Hematopoietic multipotent progenitor cell treated with erythropoietin and hydrocortisone succinate and interleukin-3 and kit ligand, for 4 days (in vitro differentiated cells): ENCODE measurements at regions not wholly inside any gene's neighbourhood (a gene's known extent, or its start where the extent isn't known, plus 50 kb on each side); places are given as distances from the start of the nearest gene placed in this dataset.
"Not testable (repeated sequence)": the region's sequence is repeated elsewhere in the genome, so short reads cannot be mapped to it uniquely, and the experiment has no call there.

Source experiments
- DNase-seq: peaks from one replicate; pipeline ENCODE4 v3.0.0-alpha.2; 2015

DNA sequence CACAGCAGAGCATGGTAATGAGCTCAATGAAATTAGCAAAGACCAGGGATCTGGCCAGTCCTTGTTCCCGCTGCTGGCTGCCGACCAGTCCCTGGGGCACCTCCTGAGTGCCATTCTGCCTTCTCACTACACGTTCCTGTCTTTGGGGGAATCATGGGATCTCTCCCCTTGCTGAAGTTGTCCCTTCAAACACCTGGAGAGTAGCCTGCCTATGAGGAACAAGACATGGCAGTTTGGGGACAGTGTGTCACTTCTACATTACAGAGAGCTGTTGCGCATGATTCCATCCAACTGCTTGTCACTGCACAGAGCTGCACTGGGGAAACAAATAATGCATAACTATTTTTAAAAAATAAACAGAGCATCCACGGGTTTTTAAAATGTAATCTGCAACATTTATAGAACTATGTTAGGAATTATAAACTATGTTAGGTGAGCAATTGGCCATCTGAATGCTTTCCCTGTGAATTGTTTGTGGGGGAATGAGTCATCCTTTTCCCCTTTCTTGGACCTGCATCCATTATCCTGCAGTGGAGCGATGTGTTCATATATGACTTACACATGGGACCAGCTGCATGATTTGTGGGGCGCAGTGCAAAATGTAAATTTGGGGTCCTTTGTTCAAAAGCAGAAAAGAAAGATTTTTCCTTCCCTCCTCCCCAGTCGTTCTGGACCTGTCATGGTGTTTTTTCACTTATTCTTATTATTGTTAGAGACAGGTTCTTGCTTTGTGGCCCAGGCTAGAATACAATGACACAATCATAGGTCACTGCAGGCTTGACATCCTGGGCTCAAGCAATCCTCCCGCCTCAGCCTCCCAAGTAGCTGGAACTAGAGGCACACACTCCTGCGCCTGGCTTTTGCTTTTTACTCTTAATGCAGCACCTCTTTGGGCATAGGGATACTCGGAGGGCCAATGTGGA is 115.0 kb upstream of the TBL1X start:
- DNase-seq = no peak

DNA sequence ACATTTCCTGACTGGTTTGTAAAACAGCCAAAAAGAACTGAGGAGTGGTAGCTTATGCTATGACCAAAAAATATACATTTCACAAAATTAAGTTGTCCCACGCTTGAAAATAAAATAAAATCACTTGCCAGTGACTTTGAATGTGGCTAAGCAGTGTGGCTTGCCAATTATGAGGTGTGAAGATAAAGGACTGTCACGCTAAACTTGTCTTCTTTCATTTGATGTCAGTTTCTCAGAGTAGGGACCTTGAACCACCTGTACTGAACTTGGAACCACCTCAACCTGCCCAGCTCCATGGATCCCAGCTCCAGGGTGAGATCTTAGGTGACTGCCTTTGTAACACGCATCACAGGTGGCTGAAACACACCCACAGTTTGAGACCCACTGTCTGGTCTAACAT is 113.7 kb upstream of the TBL1X start:
- no peak for DNase-seq

DNA sequence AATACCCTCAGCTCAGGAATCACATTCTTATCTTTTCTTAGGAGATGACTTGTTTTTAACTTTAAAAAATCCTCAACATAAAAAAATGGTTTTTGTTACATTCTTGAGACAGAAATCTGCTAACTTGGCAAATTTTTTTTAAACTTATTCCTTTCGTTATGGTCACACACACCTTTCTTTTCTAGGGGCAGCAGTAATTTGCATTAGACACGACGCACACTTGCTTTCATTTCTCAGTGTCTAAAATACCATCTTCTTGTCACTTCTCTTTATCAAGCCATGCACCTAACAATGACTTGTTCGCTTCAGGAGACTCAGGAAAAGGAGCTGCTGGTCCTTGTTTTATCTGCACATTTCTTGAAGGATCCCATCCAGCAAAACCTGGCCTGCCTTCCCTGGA is 112.6 kb upstream of the TBL1X start:
- DNase-seq = no peak

DNA sequence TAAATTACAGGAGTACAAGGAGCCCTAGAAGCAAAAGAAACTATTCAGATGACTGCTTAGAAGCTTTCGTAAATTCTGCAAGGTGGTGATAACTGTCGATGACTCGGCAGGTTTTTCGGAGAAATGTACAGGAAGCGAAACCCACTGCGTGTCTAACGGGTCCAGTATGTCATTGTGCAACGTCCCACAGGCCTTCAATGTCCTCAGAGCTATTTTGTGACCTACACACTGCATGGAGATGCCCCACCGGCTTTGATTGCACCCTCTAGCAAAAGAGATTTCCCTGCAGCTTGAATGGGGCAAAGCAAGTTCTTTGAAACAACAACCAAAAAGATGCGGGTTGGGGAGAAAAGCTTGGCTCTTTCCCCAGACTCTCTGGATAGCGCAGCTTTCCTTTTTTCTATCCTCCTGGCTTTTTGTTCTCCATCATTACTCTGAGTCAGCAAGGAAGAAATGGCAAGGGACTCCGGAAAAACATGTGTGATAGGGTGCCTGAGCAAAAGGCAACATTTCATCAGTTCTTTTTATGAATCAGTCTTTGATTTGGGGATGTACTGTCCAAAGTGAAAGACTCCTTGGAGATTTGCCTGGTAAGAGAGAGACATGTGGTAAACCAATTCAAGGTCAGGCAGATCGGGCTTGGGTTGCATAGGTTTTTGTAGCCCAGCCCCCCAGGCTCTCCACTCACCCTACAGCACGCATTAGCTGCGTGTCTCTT is 112.0 kb upstream of the TBL1X start:
- DNase-seq = peak; percentile 94

DNA sequence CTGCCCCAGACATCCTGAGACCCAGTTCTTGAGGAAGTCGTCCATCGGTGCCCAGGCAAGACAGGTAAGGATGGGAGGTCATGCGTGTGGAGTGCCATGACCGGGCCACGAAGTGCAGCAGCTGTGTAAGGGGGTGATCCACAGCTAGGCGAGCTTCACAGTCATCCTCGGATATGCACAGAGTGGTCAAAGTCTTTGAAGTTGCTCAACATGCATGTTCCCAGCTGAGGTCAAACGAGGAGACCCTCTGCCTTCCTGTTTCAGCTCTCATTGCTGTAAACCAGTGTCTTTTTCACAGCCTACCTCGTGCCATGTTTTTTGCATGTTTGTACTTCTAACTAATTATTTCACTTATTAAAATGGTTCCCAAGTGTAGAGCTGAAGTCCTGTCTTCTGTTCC is 109.9 kb upstream of the TBL1X start:
- no peak for DNase-seq

DNA sequence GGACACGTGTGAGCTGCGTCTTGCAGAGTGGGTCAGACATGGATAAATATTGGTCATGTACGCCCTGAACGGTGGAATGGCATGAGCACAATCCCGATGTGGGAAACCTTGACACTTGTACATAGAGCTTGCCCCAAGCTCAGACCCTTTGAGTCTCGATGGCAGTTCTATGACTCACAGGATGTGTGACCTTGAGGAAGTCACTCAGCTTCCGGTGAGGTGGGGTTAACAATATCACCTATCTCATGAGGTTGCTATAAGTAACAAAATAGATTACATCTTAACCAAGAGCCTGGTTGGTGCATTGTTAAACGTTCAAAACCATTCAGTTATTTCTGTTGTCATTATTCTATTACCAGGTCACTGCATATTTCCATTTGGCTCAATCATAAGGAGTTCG is 109.1 kb upstream of the TBL1X start:
- DNase-seq = peak; percentile 60

DNA sequence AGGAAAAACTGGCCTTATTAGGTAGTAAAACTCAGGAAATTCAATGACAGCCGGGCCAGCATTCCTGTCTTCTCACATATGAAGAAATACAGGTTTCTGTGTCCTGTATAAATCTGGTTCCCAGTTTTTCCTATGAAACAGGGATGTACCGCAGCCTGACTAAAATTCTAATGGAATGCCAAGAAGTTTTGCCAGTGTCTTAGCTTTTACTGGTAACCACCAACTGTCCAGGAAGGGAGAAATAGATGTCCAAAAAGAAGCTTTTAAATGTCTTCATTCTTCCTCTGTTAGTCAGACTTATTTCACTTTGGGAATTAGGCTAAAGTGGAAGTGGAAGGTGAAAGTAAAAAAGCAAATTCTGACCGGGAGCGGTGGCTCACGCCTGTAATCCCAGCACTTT is 108.0 kb upstream of the TBL1X start:
- DNase-seq = no peak

DNA sequence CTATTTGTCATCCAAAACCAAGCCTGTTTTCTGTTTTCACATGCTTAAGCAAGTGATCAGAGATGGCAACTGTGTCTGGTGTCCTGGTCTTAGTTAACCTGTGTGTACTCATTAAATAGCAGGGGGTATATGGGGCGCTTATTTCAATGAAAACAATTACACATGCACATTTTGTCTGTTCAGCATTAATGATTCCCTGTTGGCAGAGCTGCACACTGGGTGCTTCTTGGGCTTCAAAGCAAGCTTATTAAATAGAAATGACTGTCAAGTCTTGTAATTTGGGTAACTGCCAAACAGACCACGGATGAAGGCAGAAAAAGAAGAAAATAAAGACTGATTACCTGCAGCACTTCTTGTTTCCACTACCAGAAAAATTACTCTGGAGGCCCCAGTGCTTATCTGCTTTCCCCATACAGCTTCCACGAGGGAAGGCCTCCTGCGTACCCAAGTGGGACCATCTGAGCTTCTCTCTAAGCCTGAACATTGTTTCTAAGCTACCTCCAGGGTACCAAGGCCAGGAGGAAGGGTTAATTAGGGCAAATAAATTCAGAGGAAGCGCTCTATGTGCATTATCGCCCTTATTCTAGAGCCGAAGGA is 107.2 kb upstream of the TBL1X start:
- DNase-seq = peak; percentile 67

DNA sequence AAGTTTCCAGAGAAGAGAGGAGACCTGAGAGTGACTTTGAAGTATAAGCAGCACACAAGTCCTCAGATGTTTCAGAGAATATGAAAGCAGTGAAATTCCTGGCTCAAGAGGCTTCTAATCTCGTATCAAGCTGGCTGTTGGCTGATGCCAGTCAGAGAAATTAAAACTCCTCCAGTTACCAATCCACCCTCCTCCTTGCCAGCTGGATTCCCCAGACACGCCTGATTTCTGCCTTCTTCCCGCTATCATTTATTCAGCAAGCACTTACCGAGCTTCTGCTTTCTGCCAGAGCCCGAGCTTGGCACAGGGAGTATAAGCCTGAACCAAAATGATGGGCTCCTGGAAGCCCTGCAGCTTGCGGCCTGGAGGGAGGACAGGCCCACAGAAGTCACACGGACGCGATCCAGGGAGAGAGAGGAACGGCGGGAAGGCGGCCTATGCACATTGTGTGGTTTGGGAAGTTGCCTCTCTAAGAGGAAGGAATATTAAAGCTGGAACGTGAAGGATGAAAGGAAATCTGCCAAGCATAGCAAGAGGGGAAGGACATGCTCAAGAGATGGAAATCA is 102.4 kb upstream of the TBL1X start:
- no peak for DNase-seq

DNA sequence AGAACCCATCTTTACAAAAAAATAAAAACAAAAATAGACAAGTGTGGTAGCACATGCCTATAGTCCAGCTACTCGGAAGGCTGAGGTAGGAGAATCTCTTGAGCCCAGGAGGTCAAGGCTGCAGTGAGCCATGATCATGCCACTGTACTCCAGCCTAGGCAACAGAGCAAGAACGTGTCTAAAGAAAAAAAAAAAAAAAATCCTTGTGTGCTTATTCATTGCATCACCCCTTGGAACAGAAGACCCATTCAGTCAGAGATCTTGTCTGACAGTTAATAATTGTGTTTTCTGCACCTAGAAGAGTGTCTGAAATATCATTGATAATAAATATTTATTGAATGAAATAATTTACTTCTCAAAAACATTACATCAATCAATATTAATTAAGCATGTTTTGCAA is 97.4 kb upstream of the TBL1X start:
- no peak for DNase-seq

DNA sequence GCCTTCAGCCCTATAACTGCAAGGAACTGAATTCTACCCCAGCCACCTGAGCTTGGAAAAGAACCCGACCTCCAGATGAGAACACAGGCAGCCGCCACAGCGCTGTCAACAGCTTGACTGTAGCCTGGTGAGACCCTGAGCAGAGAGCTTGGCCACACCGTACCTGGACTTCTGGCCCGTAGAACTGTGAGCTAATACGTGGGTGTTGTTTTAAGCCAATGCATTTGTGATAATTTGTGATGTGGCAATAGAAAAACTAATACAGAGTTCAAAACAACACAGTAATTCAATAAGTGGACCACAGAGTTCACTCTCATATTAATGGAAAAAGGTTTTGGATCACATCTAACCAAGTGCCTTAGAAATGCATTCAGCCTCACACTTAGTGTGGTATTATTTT is 96.6 kb upstream of the TBL1X start:
- DNase-seq = no peak

DNA sequence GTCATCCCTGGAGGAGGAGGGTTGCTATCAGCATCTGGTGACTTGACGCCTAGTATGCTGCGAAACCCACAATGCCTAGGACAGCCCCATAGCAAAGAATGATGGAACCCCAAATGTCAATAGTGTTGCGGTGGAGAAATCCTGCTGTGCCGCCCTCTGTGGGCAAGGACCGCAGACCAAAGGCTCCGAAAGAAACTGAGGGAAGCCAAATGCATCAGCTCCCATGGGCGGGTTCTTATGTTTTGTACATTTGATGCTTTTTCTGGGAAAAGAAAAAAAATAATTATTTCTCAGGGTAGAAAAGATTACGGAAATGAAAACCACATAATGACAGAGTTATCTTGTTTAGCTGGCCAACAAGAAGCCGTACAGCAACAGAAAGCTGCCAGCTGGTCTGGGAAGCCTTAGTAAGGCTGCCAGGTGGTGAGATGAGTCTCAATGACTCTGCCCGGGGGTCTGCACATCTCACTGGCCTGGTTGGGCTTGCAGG is 95.0 kb upstream of the TBL1X start:
- peak; percentile 63 for DNase-seq

DNA sequence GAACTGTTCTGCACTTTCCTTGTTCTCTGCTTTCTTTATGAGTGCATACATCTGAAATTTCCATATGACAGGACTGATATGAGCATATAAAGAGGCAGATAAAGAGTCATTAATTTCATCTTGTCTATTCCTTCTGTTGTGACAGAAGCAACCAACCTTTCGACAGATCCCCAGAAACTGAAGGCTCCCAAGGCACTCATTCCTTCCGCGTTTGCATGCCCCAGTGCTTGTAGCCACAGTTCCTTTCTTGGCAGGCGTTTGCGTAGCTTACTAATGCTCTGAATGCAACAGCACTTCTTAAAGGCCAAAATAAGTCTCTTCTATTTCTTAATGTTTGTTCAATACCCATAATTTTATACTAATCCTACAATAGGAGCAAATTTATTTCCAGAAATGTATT is 94.0 kb upstream of the TBL1X start:
- DNase-seq = no peak

DNA sequence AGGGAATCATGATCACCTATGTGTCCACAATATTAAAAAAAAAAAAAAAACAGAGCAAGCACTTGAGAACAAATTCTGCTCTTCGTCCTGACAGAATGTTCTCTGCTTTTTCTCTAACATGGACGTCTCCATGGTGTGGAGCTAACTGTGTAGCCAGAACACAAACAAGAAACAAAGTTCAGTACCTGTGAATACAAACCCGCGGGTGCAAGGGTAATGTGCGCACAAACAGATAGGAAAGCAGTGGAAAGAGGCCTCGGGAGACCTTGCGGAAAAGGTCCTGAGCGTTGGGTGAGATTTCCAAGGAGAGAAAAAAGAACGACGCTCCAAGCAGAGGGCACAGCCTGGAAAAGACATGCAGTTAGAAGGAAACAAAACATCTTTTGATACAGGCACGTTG is 92.0 kb upstream of the TBL1X start:
- DNase-seq = no peak

DNA sequence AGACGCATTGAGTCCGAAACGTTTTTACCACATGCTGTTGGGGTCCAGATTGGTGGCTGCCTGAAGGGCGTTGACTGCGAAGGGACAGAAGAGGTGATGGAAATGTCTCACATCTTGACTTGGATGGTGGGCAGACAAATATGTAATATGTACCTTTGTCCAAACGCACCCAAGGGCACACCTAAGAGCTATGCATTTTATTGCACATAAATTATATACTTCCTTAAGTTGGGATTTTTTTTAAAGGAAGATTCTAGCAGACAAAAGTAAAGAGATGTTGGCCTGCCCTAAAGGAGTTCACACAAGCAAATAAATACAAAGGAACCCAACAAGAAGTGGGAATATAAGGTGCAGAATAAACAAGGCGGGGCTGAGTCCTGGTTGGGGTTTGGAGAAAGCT is 91.1 kb upstream of the TBL1X start:
- DNase-seq = no peak

DNA sequence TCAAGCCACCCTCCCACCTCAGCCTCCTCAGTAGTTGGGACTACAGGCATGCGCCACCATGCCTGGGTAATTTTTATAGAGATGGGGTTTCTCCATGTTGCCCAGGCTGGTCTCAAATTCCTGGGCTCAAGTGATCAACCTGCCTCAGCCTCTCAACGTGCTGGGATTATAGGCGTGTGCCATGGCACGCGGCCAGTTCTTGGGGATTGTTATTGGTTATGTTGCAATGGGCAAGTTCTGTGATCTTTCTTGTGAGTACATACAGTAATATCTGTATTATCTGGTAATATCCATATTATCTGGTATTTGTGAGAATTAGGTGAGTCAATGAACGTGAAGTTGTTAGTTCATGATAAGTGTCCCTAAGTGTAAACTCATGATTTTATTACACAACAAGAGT is 90.3 kb upstream of the TBL1X start:
- DNase-seq = no peak

DNA sequence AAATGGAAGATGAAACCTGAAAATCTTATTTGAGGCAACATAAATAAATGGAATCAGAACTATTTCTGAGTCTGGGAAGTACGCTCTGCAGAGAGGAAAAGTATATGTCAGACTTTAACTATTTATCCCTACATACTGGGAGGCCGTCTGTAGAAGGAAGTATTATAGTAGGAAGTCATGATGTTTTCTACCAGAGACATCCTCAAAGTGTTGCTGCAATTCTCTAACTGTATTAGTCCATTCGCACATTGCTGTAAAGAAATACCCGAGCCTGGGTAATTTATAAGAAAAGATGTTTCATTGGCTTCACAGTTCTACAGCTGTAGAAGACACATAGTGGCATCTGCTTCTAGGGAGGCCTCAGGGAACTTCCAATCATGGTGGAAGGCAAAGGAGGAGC is 88.7 kb upstream of the TBL1X start:
- DNase-seq = no peak

DNA sequence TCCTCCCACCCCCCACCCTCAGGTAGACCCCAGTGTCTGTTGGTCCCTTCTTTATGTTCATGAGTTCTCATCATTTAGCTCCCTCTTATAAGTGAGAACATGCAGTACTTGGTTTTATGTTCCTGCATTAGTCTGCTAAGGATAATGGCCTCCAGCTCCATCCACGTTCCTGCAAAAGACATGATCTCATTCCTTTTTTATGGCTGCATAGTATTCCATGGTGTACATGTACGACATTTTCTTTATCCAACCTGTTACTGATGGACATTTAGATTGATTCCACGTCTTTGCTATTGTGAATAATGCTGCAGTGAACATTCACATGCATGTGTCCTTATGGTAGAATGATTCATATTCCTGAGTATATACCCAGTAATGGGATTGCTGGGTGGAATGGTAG is 87.6 kb upstream of the TBL1X start:
- not testable (repeated sequence) for DNase-seq

DNA sequence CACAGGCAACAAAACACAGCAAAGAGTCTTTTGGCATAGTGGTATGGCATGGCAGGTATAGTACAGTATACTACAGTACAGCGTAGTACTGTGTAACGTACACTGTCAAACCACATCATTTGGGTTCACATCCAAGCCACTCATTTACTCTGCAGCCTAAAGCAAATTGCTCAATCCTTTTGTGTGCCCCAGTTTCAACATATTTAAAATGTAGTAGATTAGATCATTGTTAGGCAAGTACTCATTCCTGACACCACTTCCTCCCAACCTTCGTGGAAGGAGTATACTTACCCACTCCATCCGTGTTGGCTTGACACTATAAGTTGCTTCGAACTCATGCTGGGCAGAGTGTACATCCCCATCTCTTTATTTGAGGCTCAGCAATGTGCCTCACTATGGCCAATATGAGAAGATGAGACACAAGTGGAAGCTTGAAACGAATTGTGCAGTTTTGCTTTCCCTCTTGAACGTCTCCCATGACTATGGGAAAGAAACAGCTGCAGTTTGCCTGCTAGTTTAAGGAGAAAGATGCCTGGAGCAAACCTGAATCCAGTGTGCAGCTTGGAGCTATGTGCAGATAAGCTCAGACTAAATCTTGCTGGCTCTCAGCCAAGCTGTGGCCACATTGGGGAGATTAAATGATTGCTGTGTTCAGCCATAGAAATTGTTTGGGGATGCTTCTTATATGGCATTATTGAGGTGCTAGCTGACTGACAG is 85.7 kb upstream of the TBL1X start:
- DNase-seq = peak; percentile 69

DNA sequence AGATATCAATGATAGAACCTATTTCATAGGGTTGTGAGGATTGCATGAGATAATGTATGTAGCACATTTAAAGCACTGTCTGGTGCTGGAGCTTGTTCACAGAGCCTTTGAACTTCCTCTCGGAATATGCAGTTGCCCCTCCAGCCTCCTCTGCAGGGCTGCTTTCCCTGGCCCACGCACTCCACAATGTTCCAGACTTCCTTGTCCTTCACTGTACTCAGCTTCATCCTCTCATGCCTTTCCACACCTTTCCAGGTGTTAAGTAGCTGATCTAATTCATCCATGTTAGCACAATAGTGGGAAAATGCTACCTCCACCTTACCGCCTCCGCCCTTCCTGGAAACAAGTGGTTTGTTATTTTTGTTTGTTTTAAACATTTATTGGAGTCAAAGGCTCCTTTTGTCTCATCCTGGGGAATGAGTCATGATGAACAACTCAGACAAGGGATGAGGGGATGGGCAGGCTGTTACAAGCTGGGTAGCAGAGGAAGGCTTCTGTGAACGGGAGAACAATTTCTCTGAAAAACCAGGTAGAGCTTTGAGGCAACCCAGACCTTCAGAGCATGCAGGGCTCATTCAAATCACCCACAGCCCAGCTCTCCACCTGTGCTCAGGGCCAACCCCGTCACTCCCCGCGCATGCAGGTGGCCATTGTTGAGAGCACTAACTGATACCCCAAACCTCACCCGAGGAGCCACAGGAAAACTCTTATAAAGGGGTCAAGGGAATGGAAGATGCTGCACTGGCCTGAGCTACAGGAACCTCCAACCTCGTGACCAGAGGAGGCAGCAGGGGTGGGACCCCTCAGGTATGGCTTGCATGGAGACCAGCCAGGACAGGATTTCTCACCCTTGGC is 84.9 kb upstream of the TBL1X start:
- no peak for DNase-seq

DNA sequence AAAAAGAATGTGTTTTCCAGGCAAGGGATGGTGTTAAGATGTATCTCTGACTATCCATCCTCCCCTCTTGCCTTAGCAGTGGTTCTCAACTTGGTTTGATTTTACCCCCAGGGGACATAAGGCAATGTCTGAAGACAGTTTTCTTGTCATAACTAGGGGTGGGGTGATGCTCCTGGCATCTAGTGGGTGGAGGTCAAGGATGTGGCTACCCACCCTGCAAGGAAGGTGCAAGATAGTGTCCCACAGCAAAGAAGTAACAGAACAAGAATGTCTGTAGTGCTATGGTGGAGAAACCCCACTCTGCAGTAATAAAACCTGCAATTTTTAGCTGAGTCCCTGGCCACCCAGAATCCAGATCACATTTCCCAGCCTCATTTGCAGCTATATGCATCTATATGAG is 81.2 kb upstream of the TBL1X start:
- no peak for DNase-seq

DNA sequence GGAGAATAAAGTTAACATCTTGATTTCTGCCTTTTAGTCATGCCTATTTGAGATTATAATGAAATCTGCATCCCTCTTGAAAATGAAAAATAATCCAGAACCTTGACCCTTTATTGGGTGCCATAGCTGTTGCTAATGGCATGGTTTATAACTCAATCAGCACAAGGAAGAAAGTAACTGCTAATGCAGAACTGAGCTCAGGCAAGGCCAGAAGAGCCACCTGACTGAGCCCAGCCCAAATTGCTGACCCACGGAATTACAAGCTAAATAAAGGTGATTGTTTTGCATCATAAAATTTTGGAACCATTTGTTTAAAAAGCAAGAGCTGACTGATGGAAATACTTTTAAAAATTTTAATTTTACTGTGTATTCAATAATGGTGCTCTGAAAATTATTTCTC is 76.4 kb upstream of the TBL1X start:
- no peak for DNase-seq
